ENCODE measurements at regions not wholly inside any gene's neighbourhood (a gene's known extent, or its start where the extent isn't known, plus 50 kb on each side); places are given as distances from the start of the nearest gene placed in this dataset.

DNA sequence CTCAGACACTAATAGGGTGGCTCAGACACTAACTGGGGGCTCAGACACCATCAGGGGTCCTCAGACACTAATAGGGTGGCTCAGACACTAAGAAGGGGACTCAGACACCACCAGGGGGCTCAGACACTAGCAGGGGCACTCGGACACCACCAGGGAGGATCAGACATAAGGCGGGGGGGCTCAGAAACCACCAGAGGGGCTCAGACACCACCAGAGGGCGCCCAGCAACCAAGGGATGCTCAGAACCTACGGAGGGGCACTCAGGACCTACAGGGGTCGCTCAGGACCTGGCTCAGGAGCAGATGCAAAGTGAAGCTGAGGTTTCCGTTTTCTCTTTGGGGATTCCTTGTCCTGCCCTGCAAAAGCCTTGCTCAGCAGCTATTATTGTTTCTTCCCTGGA, 448.5 kb downstream of the TMEM121 start:
- TF ChIP-seq, protein P1, sequence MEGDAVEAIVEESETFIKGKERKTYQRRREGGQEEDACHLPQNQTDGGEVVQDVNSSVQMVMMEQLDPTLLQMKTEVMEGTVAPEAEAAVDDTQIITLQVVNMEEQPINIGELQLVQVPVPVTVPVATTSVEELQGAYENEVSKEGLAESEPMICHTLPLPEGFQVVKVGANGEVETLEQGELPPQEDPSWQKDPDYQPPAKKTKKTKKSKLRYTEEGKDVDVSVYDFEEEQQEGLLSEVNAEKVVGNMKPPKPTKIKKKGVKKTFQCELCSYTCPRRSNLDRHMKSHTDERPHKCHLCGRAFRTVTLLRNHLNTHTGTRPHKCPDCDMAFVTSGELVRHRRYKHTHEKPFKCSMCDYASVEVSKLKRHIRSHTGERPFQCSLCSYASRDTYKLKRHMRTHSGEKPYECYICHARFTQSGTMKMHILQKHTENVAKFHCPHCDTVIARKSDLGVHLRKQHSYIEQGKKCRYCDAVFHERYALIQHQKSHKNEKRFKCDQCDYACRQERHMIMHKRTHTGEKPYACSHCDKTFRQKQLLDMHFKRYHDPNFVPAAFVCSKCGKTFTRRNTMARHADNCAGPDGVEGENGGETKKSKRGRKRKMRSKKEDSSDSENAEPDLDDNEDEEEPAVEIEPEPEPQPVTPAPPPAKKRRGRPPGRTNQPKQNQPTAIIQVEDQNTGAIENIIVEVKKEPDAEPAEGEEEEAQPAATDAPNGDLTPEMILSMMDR (IDR thresholded peaks at IDR 0.05), result no peak
- TF ChIP-seq POLR2A (IDR thresholded peaks at IDR 0.05), result no peak

All from testis (tissue), 2 donors.